IMR-90 (cell line): ENCODE measurements at regions not wholly inside any gene's neighbourhood (a gene's known extent, or its start where the extent isn't known, plus 50 kb on each side); places are given as distances from the start of the nearest gene placed in this dataset.

Experiments used
- ATAC-seq: fragments of 200-7000 bp; cut with Tn5 transposase; 2 replicates; pipeline ENCODE4 v1.9.1; 2020; ENCODE audit warnings: low read depth, mild to moderate bottlenecking, moderate library complexity
- BruUV-seq: library from RNA; stranded (reverse); fragments of 400-500 nt; replicated peaks from 2 replicates; lab custom pipeline; 2021; lab: Mats Ljungman, UMichigan
- CTCF ChIA-PET: fragments of 300-600 bp; formaldehyde crosslinking; extraction: SDS; loops from one replicate; lab custom pipeline; 2021; ENCODE audit warnings: antibody characterized with exemption; lab: Yijun Ruan, JAX
- POLR2A ChIA-PET: fragments of 300-600 bp; sonication (Branson Sonifier 250); formaldehyde crosslinking; loops from one replicate; lab custom pipeline; 2022; ENCODE audit warnings: antibody characterized with exemption; ENCODE audit not compliant: unreplicated experiment; lab: Charles Lee
- DNase-seq: peaks from one replicate; pipeline ENCODE4 v3.0.0; 2013
- H2AFZ ChIP-seq: replicated peaks from 2 replicates; pipeline ENCODE3; 2013; ENCODE audit warnings: low read length, mild to moderate bottlenecking; ENCODE audit not compliant: poor library complexity
- H2AK5ac ChIP-seq: 2 replicates; pipeline ENCODE4 v1.6.1; 2013; ENCODE audit warnings: low read depth, low read length, inconsistent platforms
- H2AK9ac ChIP-seq: replicated peaks from 2 replicates; pipeline ENCODE3; 2013; ENCODE audit warnings: mild to moderate bottlenecking, low read depth, low read length, moderate library complexity; ENCODE audit not compliant: poor library complexity
- H2BK120ac ChIP-seq: 2 replicates; pipeline ENCODE4 v1.6.1; 2013; ENCODE audit warnings: low read depth, low read length, inconsistent platforms
- H2BK15ac ChIP-seq: 3 replicates; pipeline ENCODE4 v1.6.1; 2013; ENCODE audit warnings: low read depth, low read length, inconsistent platforms
- H2BK20ac ChIP-seq: 2 replicates; pipeline ENCODE4 v1.6.1; 2013; ENCODE audit warnings: low read depth, mild to moderate bottlenecking, inconsistent platforms, low read length, moderate library complexity
- H2BK5ac ChIP-seq: 2 replicates; pipeline ENCODE4 v1.6.1; 2013; ENCODE audit warnings: mild to moderate bottlenecking, low read depth, low read length, inconsistent platforms; ENCODE audit not compliant: poor library complexity, severe bottlenecking
- H3K14ac ChIP-seq: replicated peaks from 2 replicates; pipeline ENCODE4 v1.6.1; 2013; ENCODE audit warnings: low read depth, low read length, inconsistent platforms
- H3K18ac ChIP-seq: 2 replicates; pipeline ENCODE4 v1.6.1; 2013; ENCODE audit warnings: low read depth, low read length, control low read depth
- H3K23ac ChIP-seq: 2 replicates; pipeline ENCODE4 v1.6.1; 2013; ENCODE audit warnings: low read depth, low read length, inconsistent platforms
- H3K27ac ChIP-seq: 2 replicates; pipeline ENCODE4 v1.5.1; 2013; ENCODE audit warnings: mild to moderate bottlenecking, control low read depth, low read length; ENCODE audit not compliant: insufficient read depth
- H3K27me3 ChIP-seq: 2 replicates; pipeline ENCODE4 v1.6.1; 2013; ENCODE audit warnings: low read length; ENCODE audit not compliant: control insufficient read depth, insufficient read depth
- H3K36me3 ChIP-seq: 2 replicates; pipeline ENCODE4 v1.6.1; 2013; ENCODE audit warnings: low read length, mixed read lengths; ENCODE audit not compliant: control insufficient read depth, insufficient read depth
- H3K4ac ChIP-seq: 2 replicates; pipeline ENCODE4 v1.6.1; 2013; ENCODE audit warnings: low read depth, low read length, inconsistent platforms
- H3K4me1 ChIP-seq: 2 replicates; pipeline ENCODE4 v1.6.1; 2013; ENCODE audit warnings: low read length, mixed read lengths; ENCODE audit not compliant: control insufficient read depth, insufficient read depth
- H3K4me2 ChIP-seq: 2 replicates; pipeline ENCODE4 v1.6.1; 2013; ENCODE audit warnings: low read depth, mild to moderate bottlenecking, control low read depth, low read length, moderate library complexity
- H3K4me3 ChIP-seq: 2 replicates; pipeline ENCODE4 v1.5.1; 2013; ENCODE audit warnings: low read depth, mild to moderate bottlenecking, control low read depth, low read length, moderate library complexity; ENCODE audit not compliant: insufficient read depth
- H3K56ac ChIP-seq: 2 replicates; pipeline ENCODE4 v1.6.1; 2013; ENCODE audit warnings: low read length, inconsistent platforms; ENCODE audit not compliant: insufficient read depth; ENCODE audit errors: extremely low read depth
- H3K79me1 ChIP-seq, 2 experiments: 2 replicates each; pipeline ENCODE4 v1.6.1; 2013; ENCODE audit warnings: low read length in 2 of 2, inconsistent platforms in 1 of 2, low read depth in 1 of 2
- H3K9ac ChIP-seq: 2 replicates; pipeline ENCODE4 v1.6.1; 2013; ENCODE audit warnings: low read depth, low read length, control low read depth
- H3K9me1 ChIP-seq: 2 replicates; pipeline ENCODE4 v1.6.1; 2013; ENCODE audit warnings: low read length, inconsistent platforms; ENCODE audit not compliant: insufficient read depth
- H3K9me3 ChIP-seq: 2 replicates; pipeline ENCODE4 v1.6.1; 2013; ENCODE audit warnings: low read length; ENCODE audit not compliant: control insufficient read depth, insufficient read depth
- H4K20me1 ChIP-seq: 2 replicates; pipeline ENCODE4 v1.6.1; 2013; ENCODE audit warnings: low read length, inconsistent platforms; ENCODE audit not compliant: insufficient read depth
- H4K5ac ChIP-seq: 2 replicates; pipeline ENCODE4 v1.6.1; 2013; ENCODE audit warnings: mild to moderate bottlenecking, low read depth, low read length, control low read depth
- H4K8ac ChIP-seq, 2 experiments: 2 replicates each; pipeline ENCODE4 v1.6.1; 2013; ENCODE audit warnings: low read depth in 2 of 2, low read length in 2 of 2, control low read depth in 1 of 2, inconsistent platforms in 1 of 2
- H4K91ac ChIP-seq: 2 replicates; pipeline ENCODE4 v1.6.1; 2013; ENCODE audit warnings: low read depth, low read length, inconsistent platforms; ENCODE audit not compliant: insufficient read depth
- CEBPB ChIP-seq: IDR thresholded peaks from 2 replicates; pipeline ENCODE4 v1.6.1; 2012; ENCODE audit warnings: low read depth, low read length, improper control_type of control experiment
- MAFK ChIP-seq: IDR thresholded peaks from 2 replicates; pipeline ENCODE4 v1.6.1; 2012; ENCODE audit warnings: low read depth, low read length, improper control_type of control experiment
- MAZ ChIP-seq: IDR thresholded peaks from 2 replicates; pipeline ENCODE4 v1.6.1; 2012; ENCODE audit warnings: low read depth, mild to moderate bottlenecking, low read length, improper control_type of control experiment, moderate library complexity, borderline replicate concordance
- NFE2L2 ChIP-seq: fragments of 150-350 bp; IDR thresholded peaks from 2 replicates; pipeline ENCODE4 v1.6.1; 2016; ENCODE audit warnings: low read depth, mild to moderate bottlenecking, low read length
- RCOR1 ChIP-seq: IDR thresholded peaks from 2 replicates; pipeline ENCODE4 v1.6.1; 2012; ENCODE audit warnings: mild to moderate bottlenecking, low read length, improper control_type of control experiment; ENCODE audit not compliant: insufficient replicate concordance
- WGBS, 2 experiments: methylation state at CpG; one replicate each; pipeline versions ENCODE4 v1.1.5 to v1.1.7; 2013; ENCODE audit warnings: missing lambda C conversion rate in 2 of 2; ENCODE audit not compliant: insufficient read length in 1 of 2; ENCODE audit errors: extremely low coverage in 2 of 2; 5-methylcytosine and 5-hydroxymethylcytosine counted together
- dilution Hi-C: fragments of 300-500 bp; cut with HindIII; formaldehyde crosslinking; loops from one replicate; pipeline ENCODE4 v1.14.3; 2018; ENCODE audit warnings: low sequenced_read_pairs; ENCODE audit not compliant: unreplicated experiment
- in situ Hi-C: fragments of 300-500 bp; cut with MboI; formaldehyde crosslinking; loops from 3 replicates; pipeline ENCODE4 v1.14.3; 2019; ENCODE audit warnings: low sequenced_read_pairs, inconsistent platforms, mixed read lengths
- intact Hi-C: fragments of 100-400 bp; cut with micrococcal nuclease; formaldehyde crosslinking; loops from 2 replicates; pipeline ENCODE4 v1.10.0; 2022
- TF ChIP-seq, protein P1 (sequence below): fragments of 150-350 bp; IDR thresholded peaks from 2 replicates; pipeline ENCODE4 v1.6.1; 2016; ENCODE audit warnings: low read depth, mild to moderate bottlenecking, low read length, moderate library complexity, borderline replicate concordance
- TF ChIP-seq, protein P2 (sequence below): conservative IDR thresholded peaks from 2 replicates; pipeline ENCODE4 v1.5.1; 2012; ENCODE audit warnings: mild to moderate bottlenecking, low read depth, low read length, improper control_type of control experiment
- TF ChIP-seq, protein P3 (sequence below): fragments of 150-350 bp; IDR thresholded peaks from 2 replicates; pipeline ENCODE4 v1.6.1; 2017; ENCODE audit warnings: mild to moderate bottlenecking, antibody characterized with exemption, low read length, low read depth

DNA sequence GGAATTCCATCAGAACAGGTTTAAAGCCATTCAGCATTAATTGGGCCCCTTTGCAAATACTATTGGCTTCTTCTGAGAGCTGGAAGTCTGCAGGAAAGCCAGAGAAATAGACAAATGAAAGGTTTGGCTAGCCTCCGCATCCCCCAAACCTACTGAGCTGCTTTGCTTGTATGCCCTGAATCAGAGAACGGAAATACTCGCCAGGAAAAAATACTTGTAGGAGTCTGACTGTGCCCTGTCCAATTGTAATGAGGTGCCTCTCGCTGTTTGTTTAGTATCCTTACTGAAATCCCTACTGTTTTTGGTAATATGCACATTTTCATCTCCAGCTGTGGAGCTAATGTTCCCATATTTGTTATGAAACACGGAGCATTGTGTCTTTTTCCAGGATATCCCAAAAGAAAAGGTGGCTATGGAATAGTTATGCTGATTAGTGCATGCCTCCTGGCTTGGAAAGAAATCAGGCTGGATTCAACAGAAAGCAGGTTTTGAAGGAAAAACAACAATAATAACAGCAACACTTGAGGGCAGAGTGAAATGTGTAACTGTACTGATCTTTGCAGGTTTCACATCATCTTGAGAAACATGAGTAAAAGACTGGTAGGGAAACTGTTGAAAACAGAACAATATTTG, 50.7 kb upstream of the NLGN4X start:
- H2BK15ac ChIP-seq, result no peak overlapping the region
- no peak overlapping the region for H3K4me2 ChIP-seq
- no peak overlapping the region for H3K14ac ChIP-seq
- H3K27ac ChIP-seq, result no peak overlapping the region
- H3K4ac ChIP-seq, result no peak overlapping the region
- no TSS peak for BruUV-seq
- ATAC-seq (no peak), DNase-seq (no peak)
- H3K9ac ChIP-seq, result no peak overlapping the region
- no peak overlapping the region for H4K5ac ChIP-seq
- no peak overlapping the region for H3K56ac ChIP-seq
- H2BK120ac ChIP-seq, result no peak overlapping the region
- H3K23ac ChIP-seq, result no peak overlapping the region
- H3K9me3 ChIP-seq, result peaks cover 6% of the 10 kb centered on the region
- no peaks in the 10 kb centered on the region for H3K36me3 ChIP-seq
- H2AK9ac ChIP-seq, result no peak overlapping the region
- intact Hi-C loops (no loop called here), in situ Hi-C loops (no loop called here), dilution Hi-C loops (no loop called here)
- ChIA-PET POLR2A (no interaction called here), CTCF (no interaction called here)
- H2AK5ac ChIP-seq, result no peak overlapping the region
- H4K91ac ChIP-seq, result no peak overlapping the region
- no peak overlapping the region for H3K4me3 ChIP-seq
- WGBS, 2 experiments, result no CpG with 5 or more reads among the region's 5 CpGs
- H4K20me1 ChIP-seq, result no peaks in the 10 kb centered on the region
- no peak overlapping the region for H2AFZ ChIP-seq
- H2BK20ac ChIP-seq, result no peak overlapping the region
- H4K8ac ChIP-seq, result no peak overlapping the region
- no peaks in the 10 kb centered on the region for H3K4me1 ChIP-seq
- no peaks in the 10 kb centered on the region for H3K79me1 ChIP-seq
- H3K18ac ChIP-seq, result no peak overlapping the region
- TF ChIP-seq, protein P1, sequence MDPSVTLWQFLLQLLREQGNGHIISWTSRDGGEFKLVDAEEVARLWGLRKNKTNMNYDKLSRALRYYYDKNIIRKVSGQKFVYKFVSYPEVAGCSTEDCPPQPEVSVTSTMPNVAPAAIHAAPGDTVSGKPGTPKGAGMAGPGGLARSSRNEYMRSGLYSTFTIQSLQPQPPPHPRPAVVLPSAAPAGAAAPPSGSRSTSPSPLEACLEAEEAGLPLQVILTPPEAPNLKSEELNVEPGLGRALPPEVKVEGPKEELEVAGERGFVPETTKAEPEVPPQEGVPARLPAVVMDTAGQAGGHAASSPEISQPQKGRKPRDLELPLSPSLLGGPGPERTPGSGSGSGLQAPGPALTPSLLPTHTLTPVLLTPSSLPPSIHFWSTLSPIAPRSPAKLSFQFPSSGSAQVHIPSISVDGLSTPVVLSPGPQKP, result no peak
- TF ChIP-seq, protein P2, sequence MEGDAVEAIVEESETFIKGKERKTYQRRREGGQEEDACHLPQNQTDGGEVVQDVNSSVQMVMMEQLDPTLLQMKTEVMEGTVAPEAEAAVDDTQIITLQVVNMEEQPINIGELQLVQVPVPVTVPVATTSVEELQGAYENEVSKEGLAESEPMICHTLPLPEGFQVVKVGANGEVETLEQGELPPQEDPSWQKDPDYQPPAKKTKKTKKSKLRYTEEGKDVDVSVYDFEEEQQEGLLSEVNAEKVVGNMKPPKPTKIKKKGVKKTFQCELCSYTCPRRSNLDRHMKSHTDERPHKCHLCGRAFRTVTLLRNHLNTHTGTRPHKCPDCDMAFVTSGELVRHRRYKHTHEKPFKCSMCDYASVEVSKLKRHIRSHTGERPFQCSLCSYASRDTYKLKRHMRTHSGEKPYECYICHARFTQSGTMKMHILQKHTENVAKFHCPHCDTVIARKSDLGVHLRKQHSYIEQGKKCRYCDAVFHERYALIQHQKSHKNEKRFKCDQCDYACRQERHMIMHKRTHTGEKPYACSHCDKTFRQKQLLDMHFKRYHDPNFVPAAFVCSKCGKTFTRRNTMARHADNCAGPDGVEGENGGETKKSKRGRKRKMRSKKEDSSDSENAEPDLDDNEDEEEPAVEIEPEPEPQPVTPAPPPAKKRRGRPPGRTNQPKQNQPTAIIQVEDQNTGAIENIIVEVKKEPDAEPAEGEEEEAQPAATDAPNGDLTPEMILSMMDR, result no peak
- TF ChIP-seq, protein P3, sequence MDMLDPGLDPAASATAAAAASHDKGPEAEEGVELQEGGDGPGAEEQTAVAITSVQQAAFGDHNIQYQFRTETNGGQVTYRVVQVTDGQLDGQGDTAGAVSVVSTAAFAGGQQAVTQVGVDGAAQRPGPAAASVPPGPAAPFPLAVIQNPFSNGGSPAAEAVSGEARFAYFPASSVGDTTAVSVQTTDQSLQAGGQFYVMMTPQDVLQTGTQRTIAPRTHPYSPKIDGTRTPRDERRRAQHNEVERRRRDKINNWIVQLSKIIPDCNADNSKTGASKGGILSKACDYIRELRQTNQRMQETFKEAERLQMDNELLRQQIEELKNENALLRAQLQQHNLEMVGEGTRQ, result no peak
- TF ChIP-seq MAZ (no peak), RCOR1 (no peak), MAFK (no peak), CEBPB (no peak), NFE2L2 (no peak)
- H2BK5ac ChIP-seq, result no peak overlapping the region
- H3K9me1 ChIP-seq, result no peaks in the 10 kb centered on the region
- no peaks in the 10 kb centered on the region for H3K27me3 ChIP-seq
